ENCODE measurements at regions not wholly inside any gene's neighbourhood (a gene's known extent, or its start where the extent isn't known, plus 50 kb on each side); places are given as distances from the start of the nearest gene placed in this dataset.

DNA sequence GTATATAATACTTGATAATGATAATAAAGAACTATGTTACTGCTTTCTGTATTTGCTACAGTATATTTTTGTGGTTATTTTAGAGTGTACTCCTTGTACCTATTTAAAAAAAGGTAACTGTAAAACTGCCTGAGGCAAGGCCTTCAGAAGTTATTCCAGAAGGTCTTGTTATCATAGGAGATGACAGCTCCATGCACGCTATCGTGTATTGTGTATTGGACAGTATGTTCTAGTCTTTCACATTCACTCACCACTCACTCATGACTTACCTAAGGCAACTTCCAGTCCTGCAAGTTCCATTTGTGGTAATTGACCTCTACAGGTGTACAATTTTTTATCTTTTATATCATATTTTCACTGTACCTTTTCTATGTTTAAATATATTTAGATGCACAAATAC lies 100.7 kb downstream of the ARL4A start:
- TF ChIP-seq CTCF (IDR thresholded peaks at IDR 0.05) = no peak
- H3K9me3 Mint-ChIP-seq = no peaks in the 10 kb centered on the region
- H3K36me3 Mint-ChIP-seq (ENCODE audit: low read depth) = no peaks in the 10 kb centered on the region
- intact Hi-C loops (cut with micrococcal nuclease) = no loop called here
- ATAC-seq (ENCODE audit: low read depth) = no peak
- no peaks in the 10 kb centered on the region for H3K27me3 Mint-ChIP-seq
- ChIA-PET POLR2A (no interaction called here), CTCF (no interaction called here)
- no peaks in the 10 kb centered on the region for H3K4me1 Mint-ChIP-seq
- H3K4me3 Mint-ChIP-seq = no peak overlapping the region
- H3K27ac Mint-ChIP-seq = no peak overlapping the region
- DNase-seq = no peak

DNA sequence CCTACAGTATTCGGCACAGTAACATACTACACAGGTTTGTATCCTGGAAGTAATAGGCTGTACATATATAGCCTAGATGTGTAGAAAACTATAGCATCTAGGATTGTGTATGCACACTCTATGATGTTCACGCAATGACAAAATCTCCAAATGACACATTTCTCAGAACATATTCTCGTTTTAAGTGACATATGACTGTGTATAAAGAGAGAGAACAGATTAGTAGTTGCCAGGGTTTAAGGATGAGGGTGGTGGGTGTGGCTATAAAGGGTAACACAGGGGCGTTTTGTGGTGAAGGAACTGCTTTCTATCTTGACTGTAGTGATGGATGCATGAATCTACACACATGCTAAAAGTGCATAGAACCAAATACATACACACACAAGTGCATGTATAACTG lies 101.2 kb downstream of the ARL4A start:
- ATAC-seq (ENCODE audit: low read depth) = no peak
- H3K4me3 Mint-ChIP-seq = no peak overlapping the region
- CTCF ChIA-PET = no interaction called here

GRCh38 chr7:12794722-12795302 lies 107.4 kb downstream of the ARL4A start:
- no peak for DNase-seq
- TF ChIP-seq CTCF (IDR thresholded peaks at IDR 0.05) = no peak
- Mint-ChIP-seq H3K4me1 (no peaks in the 10 kb centered on the region), H3K27ac (no peak overlapping the region), H3K36me3 (ENCODE audit: low read depth) (no peaks in the 10 kb centered on the region), H3K27me3 (no peaks in the 10 kb centered on the region), H3K4me3 (no peak overlapping the region), H3K9me3 (no peaks in the 10 kb centered on the region)
- intact Hi-C loops (cut with micrococcal nuclease) = no loop called here
- ATAC-seq (ENCODE audit: low read depth) = no peak
- ChIA-PET POLR2A (no interaction called here), CTCF (no interaction called here)

More for the DNA sequence above, 101.2 kb downstream of the ARL4A start:
- Mint-ChIP-seq H3K27ac (no peak overlapping the region), H3K4me1 (no peaks in the 10 kb centered on the region), H3K27me3 (no peaks in the 10 kb centered on the region), H3K36me3 (ENCODE audit: low read depth) (no peaks in the 10 kb centered on the region), H3K9me3 (no peaks in the 10 kb centered on the region)
- no peak for DNase-seq
- TF ChIP-seq CTCF (IDR thresholded peaks at IDR 0.05) = no peak
- POLR2A ChIA-PET = no interaction called here
- intact Hi-C loops (cut with micrococcal nuclease) = no loop called here

GRCh38 chr7:12796397-12797127 lies 109.1 kb downstream of the ARL4A start:
- Mint-ChIP-seq H3K36me3 (ENCODE audit: low read depth) (no peaks in the 10 kb centered on the region), H3K4me3 (no peak overlapping the region), H3K9me3 (no peaks in the 10 kb centered on the region), H3K27me3 (no peaks in the 10 kb centered on the region), H3K27ac (no peak overlapping the region), H3K4me1 (no peaks in the 10 kb centered on the region)
- ChIA-PET POLR2A (no interaction called here), CTCF (no interaction called here)
- no peak for DNase-seq
- ATAC-seq (ENCODE audit: low read depth) = no peak
- TF ChIP-seq CTCF (IDR thresholded peaks at IDR 0.05) = no peak
- intact Hi-C loops (cut with micrococcal nuclease) = no loop called here

GRCh38 chr7:12800486-12800885 lies 113.1 kb downstream of the ARL4A start:
- no peaks in the 10 kb centered on the region for H3K36me3 Mint-ChIP-seq (ENCODE audit: low read depth)
- CTCF ChIA-PET = no interaction called here
- no peaks in the 10 kb centered on the region for H3K4me1 Mint-ChIP-seq
- intact Hi-C loops (cut with micrococcal nuclease) = no loop called here
- POLR2A ChIA-PET = no interaction called here
- H3K27me3 Mint-ChIP-seq = no peaks in the 10 kb centered on the region
- H3K4me3 Mint-ChIP-seq = no peak overlapping the region
- TF ChIP-seq CTCF (IDR thresholded peaks at IDR 0.05) = no peak
- DNase-seq = no peak
- H3K9me3 Mint-ChIP-seq = no peaks in the 10 kb centered on the region
- no peak for ATAC-seq (ENCODE audit: low read depth)
- no peak overlapping the region for H3K27ac Mint-ChIP-seq

Data from activated B cell treated with CpG ODN at 0.5 μM for 24 hours (primary cell).